ENCODE measurements at regions not wholly inside any gene's neighbourhood (a gene's known extent, or its start where the extent isn't known, plus 50 kb on each side); places are given as distances from the start of the nearest gene placed in this dataset.

GRCh38 chr9:81108391-81108790 lies 581.0 kb downstream of the TLE1 start:
- TF ChIP-seq CTCF (IDR thresholded peaks at IDR 0.05) (no peak), POLR2A (IDR thresholded peaks at IDR 0.05) (no peak)

Data from adrenal gland (tissue), 5 donors.